ENCODE measurements at regions not wholly inside any gene's neighbourhood (a gene's known extent, or its start where the extent isn't known, plus 50 kb on each side); places are given as distances from the start of the nearest gene placed in this dataset.

DNA sequence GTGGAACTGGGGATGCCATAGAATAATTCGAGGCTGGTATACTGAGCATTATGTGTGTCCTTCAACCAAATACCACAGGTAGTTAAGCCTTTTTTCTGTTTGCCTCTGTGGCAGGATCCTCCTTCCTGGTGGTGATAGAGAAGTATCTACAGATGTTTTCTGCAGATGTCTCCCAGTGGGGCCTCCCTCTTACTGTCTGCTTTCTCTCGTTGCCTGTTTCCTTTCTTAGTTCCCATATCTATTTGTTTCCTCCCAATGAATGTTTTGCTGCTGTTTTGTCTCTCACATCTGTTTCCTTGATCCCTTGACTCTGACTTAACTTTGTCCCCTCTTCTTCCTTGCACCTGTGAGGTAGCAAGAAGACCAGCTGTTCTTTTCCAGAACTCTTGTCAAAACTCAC, 130.9 kb upstream of the NUDT12 start:
- TF ChIP-seq, protein P1, sequence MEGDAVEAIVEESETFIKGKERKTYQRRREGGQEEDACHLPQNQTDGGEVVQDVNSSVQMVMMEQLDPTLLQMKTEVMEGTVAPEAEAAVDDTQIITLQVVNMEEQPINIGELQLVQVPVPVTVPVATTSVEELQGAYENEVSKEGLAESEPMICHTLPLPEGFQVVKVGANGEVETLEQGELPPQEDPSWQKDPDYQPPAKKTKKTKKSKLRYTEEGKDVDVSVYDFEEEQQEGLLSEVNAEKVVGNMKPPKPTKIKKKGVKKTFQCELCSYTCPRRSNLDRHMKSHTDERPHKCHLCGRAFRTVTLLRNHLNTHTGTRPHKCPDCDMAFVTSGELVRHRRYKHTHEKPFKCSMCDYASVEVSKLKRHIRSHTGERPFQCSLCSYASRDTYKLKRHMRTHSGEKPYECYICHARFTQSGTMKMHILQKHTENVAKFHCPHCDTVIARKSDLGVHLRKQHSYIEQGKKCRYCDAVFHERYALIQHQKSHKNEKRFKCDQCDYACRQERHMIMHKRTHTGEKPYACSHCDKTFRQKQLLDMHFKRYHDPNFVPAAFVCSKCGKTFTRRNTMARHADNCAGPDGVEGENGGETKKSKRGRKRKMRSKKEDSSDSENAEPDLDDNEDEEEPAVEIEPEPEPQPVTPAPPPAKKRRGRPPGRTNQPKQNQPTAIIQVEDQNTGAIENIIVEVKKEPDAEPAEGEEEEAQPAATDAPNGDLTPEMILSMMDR (IDR thresholded peaks at IDR 0.05; ENCODE audit: low read depth, low read length): no peak
- TF ChIP-seq EZH2phosphoT487 (IDR thresholded peaks at IDR 0.05; ENCODE audit: low read depth): no peak
